ENCODE measurements at regions not wholly inside any gene's neighbourhood (a gene's known extent, or its start where the extent isn't known, plus 50 kb on each side); places are given as distances from the start of the nearest gene placed in this dataset.

- no peak for TF ChIP-seq CTCF (IDR thresholded peaks at IDR 0.05)
- TF ChIP-seq POLR2A (IDR thresholded peaks at IDR 0.05), result no peak
Measured at GRCh38 chr10:111522141-111522540, 445.3 kb downstream of the ADRA2A start.
